ENCODE measurements at regions not wholly inside any gene's neighbourhood (a gene's known extent, or its start where the extent isn't known, plus 50 kb on each side); places are given as distances from the start of the nearest gene placed in this dataset.

DNA sequence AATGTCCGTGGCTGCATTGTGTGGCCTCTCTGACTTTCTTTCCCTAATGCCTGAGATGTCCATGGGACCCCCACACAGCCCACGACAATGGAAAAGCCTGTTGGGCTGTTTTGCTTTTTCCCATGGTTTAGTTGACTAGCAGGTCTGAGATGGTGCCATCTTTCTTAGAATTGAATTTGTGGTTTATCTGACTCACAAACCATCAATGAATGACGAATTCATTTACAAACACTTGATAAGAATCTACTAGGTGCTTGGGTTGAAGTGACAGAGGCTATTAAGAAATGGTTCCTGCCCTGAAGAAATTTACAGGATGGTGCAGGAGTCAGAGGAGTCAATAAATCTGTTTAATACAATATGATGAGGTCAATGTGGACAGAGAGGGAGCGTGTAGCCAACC lies 75.4 kb downstream of the OTUD1 start:
- DNase-seq (ENCODE audit: low spot score in 2 of 2), result no peak
- Histone ChIP-seq H3K36me3 (no peaks in the 10 kb centered on the region), H3K4me3 (no peak overlapping the region), H3K27ac (no peak overlapping the region), H3K4me1 (no peaks in the 10 kb centered on the region), H3K9me3 (no peaks in the 10 kb centered on the region), H3K27me3 (no peaks in the 10 kb centered on the region)
- TF ChIP-seq POLR2AphosphoS5 (IDR thresholded peaks at IDR 0.05), result no peak
- TF ChIP-seq POLR2A (IDR thresholded peaks at IDR 0.05), result no peak
- no peak for TF ChIP-seq EP300 (IDR thresholded peaks at IDR 0.05)
- TF ChIP-seq, protein P1, sequence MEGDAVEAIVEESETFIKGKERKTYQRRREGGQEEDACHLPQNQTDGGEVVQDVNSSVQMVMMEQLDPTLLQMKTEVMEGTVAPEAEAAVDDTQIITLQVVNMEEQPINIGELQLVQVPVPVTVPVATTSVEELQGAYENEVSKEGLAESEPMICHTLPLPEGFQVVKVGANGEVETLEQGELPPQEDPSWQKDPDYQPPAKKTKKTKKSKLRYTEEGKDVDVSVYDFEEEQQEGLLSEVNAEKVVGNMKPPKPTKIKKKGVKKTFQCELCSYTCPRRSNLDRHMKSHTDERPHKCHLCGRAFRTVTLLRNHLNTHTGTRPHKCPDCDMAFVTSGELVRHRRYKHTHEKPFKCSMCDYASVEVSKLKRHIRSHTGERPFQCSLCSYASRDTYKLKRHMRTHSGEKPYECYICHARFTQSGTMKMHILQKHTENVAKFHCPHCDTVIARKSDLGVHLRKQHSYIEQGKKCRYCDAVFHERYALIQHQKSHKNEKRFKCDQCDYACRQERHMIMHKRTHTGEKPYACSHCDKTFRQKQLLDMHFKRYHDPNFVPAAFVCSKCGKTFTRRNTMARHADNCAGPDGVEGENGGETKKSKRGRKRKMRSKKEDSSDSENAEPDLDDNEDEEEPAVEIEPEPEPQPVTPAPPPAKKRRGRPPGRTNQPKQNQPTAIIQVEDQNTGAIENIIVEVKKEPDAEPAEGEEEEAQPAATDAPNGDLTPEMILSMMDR (IDR thresholded peaks at IDR 0.05), result no peak
- WGBS, result 65% methylated on average over 4 of the region's 4 CpGs

DNA sequence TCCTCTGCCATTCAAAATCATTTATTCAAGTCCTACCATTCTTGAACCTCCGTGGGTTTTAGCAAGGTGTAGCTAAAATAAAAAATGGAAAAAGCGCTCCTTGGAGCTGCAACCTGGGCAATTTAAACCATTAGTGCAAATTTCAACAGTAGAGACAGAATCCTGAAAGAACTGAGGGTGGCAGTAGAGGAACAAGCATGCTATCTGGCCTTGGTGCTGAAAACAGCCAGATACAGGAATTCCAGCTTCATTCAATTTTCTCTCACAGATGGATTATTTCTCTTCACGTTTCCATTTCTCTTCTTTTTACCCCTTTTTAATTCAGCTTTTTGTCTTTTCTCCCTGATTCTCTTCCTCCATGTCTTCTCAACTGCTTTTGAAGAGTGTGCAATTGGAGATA lies 77.7 kb downstream of the OTUD1 start:
- H3K4me1 ChIP-seq, result no peaks in the 10 kb centered on the region
- H3K9me3 ChIP-seq, result no peaks in the 10 kb centered on the region
- no peak overlapping the region for H3K27ac ChIP-seq
- 30% methylated on average over 3 of the region's 3 CpGs for WGBS
- no peak for DNase-seq (ENCODE audit: low spot score in 2 of 2)
- H3K4me3 ChIP-seq, result no peak overlapping the region
- TF ChIP-seq, protein P1 (IDR thresholded peaks at IDR 0.05), result peak in 1 of 2 donors; percentile 30
- TF ChIP-seq POLR2AphosphoS5 (IDR thresholded peaks at IDR 0.05), result no peak
- H3K27me3 ChIP-seq, result no peaks in the 10 kb centered on the region
- H3K36me3 ChIP-seq, result no peaks in the 10 kb centered on the region

DNA sequence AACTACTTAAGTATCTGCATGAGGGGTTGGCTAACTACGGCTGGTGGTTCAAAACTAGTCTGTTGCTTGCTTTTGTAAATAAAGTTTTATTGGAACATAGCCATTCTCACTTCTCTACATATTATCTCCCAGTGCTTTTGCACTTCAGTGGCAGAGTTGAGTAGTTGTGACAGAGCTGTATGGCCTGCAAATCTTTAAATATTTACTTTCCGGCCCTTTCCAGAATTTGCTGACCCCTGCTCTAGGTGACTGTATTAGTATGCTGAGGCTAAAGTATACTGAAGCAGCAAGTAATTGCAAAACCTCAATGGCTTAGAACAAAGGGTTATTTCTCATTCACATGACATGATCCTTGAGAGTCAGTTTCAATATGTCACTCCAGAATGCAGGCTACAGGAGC lies 78.3 kb downstream of the OTUD1 start:
- no peaks in the 10 kb centered on the region for H3K36me3 ChIP-seq
- no peak overlapping the region for H3K4me3 ChIP-seq
- H3K27me3 ChIP-seq, result no peaks in the 10 kb centered on the region
- WGBS, result 93% methylated on average over 2 of the region's 2 CpGs
- no peaks in the 10 kb centered on the region for H3K9me3 ChIP-seq
- no peaks in the 10 kb centered on the region for H3K4me1 ChIP-seq
- no peak for DNase-seq (ENCODE audit: low spot score in 2 of 2)
- no peak overlapping the region for H3K27ac ChIP-seq
- TF ChIP-seq POLR2AphosphoS5 (IDR thresholded peaks at IDR 0.05) (no peak), EP300 (IDR thresholded peaks at IDR 0.05) (no peak)

DNA sequence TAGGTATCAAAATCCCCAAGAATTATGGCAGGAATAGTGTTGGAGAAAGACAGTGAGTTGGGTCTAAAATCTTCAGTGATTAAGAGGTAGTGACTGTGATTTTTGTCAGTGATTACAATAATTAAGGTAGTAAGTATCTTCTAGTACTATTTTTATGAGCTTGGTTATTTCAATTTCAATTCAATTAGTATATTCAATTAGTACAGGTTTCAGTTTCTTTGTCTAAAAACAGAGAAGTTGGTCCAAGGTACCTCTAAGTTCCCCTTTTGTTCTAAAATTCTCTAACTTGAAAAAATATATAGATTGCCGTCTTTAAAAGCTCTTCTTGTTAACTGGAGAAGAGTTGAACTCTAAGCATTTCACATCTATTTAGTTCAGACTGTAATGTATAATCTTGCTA lies 82.9 kb downstream of the OTUD1 start:
- TF ChIP-seq EP300 (IDR thresholded peaks at IDR 0.05) (no peak), POLR2A (IDR thresholded peaks at IDR 0.05) (no peak), POLR2AphosphoS5 (IDR thresholded peaks at IDR 0.05) (no peak)
- H3K36me3 ChIP-seq, result no peaks in the 10 kb centered on the region
- H3K27ac ChIP-seq, result no peak overlapping the region
- H3K4me1 ChIP-seq, result no peaks in the 10 kb centered on the region
- H3K9me3 ChIP-seq, result no peaks in the 10 kb centered on the region
- WGBS, result 83% methylated on average over 1 of the region's 1 CpG
- H3K27me3 ChIP-seq, result no peaks in the 10 kb centered on the region
- H3K4me3 ChIP-seq, result no peak overlapping the region
- DNase-seq (ENCODE audit: low spot score in 2 of 2), result no peak

DNA sequence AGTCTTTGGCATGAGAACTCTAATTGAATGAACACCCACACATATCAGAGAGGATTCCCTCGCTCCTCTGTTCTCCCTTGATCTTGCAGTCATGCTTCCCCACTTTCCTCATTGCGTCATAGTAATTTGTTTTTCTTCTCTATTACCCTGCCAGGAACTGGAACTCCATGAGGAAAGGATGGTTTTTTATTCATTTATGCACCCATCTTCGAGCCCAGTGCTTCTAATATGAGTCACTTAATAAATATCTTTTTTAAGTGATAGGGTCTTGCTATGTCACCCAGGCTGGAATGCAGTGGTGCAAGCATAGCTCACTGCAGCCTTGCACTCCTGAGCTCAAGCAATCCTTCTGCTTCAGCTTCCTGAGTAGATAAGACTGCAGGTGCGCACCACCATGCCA lies 83.5 kb downstream of the OTUD1 start:
- WGBS, result 63% methylated on average over 4 of the region's 4 CpGs
- no peaks in the 10 kb centered on the region for H3K36me3 ChIP-seq
- no peak overlapping the region for H3K27ac ChIP-seq
- H3K4me3 ChIP-seq, result no peak overlapping the region
- H3K9me3 ChIP-seq, result no peaks in the 10 kb centered on the region
- H3K27me3 ChIP-seq, result no peaks in the 10 kb centered on the region
- TF ChIP-seq POLR2AphosphoS5 (IDR thresholded peaks at IDR 0.05) (no peak), EP300 (IDR thresholded peaks at IDR 0.05) (no peak), POLR2A (IDR thresholded peaks at IDR 0.05) (no peak)
- TF ChIP-seq, protein P1 (IDR thresholded peaks at IDR 0.05), result no peak
- DNase-seq (ENCODE audit: low spot score in 2 of 2), result no peak
- no peaks in the 10 kb centered on the region for H3K4me1 ChIP-seq

DNA sequence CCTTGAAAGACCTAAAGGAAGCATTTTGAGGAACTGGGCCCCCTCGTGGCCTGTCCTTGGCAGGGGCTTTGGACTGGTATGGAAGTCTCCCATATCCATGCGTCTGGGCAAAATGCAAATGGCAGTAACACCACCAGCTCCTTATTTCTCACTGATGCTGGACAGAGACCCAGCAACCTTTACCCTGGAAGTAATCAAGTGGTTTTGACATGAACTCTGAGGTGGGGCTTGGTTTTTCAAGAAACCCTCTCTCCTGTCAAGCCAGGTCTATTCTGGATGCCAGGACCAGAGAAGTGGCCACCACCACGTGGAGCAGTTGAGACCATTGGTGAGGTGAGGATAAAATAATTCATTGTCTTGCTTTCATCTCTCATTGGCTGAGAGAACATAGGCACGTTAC lies 84.4 kb downstream of the OTUD1 start:
- 57% methylated on average over 4 of the region's 4 CpGs for WGBS
- DNase-seq (ENCODE audit: low spot score in 2 of 2), result no peak
- Histone ChIP-seq H3K27ac (no peak overlapping the region), H3K27me3 (no peaks in the 10 kb centered on the region), H3K4me1 (no peaks in the 10 kb centered on the region), H3K36me3 (no peaks in the 10 kb centered on the region), H3K9me3 (no peaks in the 10 kb centered on the region), H3K4me3 (no peak overlapping the region)
- TF ChIP-seq EP300 (IDR thresholded peaks at IDR 0.05) (no peak), POLR2A (IDR thresholded peaks at IDR 0.05) (no peak), POLR2AphosphoS5 (IDR thresholded peaks at IDR 0.05) (no peak)
- TF ChIP-seq, protein P1 (IDR thresholded peaks at IDR 0.05), result no peak
